ENCODE measurements at regions not wholly inside any gene's neighbourhood (a gene's known extent, or its start where the extent isn't known, plus 50 kb on each side); places are given as distances from the start of the nearest gene placed in this dataset.
"Not testable (repeated sequence)": the region's sequence is repeated elsewhere in the genome, so short reads cannot be mapped to it uniquely, and the experiment has no call there.

DNA sequence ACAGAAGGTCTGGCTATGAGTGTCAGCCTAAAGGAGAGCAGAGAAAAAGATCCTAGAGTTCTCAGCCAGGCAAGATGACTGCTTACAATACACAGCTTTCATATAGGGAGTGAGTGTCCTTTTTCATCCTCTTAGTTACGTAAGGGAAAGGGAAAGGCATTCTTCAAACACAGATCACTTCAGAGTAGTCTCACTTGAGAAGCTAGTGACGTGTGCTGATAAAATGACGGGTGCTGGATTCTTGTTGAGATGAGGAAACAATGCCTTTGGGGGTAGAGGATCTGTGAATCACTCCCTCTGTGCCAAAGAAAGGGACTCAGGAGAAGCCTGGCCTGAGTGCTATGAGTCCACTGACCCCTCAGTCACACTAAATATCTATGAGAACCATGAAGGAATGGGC is 117.3 kb downstream of the QRSL1 start:
- DNase-seq (ENCODE audit: low read depth), result peak; percentile 81
- H3K4me3 ChIP-seq (ENCODE audit: low read depth, low read length), result no peak overlapping the region
- TF ChIP-seq, protein P1, sequence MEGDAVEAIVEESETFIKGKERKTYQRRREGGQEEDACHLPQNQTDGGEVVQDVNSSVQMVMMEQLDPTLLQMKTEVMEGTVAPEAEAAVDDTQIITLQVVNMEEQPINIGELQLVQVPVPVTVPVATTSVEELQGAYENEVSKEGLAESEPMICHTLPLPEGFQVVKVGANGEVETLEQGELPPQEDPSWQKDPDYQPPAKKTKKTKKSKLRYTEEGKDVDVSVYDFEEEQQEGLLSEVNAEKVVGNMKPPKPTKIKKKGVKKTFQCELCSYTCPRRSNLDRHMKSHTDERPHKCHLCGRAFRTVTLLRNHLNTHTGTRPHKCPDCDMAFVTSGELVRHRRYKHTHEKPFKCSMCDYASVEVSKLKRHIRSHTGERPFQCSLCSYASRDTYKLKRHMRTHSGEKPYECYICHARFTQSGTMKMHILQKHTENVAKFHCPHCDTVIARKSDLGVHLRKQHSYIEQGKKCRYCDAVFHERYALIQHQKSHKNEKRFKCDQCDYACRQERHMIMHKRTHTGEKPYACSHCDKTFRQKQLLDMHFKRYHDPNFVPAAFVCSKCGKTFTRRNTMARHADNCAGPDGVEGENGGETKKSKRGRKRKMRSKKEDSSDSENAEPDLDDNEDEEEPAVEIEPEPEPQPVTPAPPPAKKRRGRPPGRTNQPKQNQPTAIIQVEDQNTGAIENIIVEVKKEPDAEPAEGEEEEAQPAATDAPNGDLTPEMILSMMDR (IDR thresholded peaks at IDR 0.05; ENCODE audit: insufficient read depth, low read length), result no peak

DNA sequence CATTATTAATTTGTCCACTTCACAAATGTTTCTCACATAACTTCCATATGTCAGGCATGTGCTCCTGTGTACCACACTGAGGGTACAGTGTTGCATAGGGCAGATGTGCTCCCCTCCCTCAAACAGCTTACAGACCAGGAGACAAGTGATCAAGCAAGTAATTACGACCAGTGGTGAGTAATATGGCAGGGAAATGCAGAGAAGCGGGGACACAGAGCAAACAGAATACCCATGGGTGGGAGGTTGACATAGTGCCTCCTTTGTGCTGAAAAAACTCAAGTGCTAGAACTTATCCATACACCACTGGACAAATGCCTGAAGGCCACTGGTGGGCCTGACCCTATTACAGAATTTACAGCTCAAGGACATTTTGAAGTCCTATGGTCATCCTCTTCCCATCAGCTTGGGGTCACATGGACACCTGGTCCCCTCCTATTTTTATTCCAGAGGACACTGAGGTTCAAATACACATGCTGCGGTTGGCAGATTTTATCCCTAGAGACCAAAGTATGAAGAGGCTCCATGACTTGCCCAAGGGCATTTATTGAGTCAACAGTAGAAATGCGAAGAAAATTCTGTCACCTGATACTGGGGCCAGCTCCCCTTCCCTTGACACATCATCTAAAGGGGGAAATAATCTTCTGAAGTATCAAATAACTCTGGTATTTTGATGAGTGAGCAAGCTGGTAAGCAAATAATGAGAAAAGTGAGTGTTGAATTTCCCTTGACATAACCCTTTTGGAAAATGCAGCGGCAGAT is 116.6 kb downstream of the QRSL1 start:
- peak; percentile 8 for DNase-seq (ENCODE audit: low read depth)

DNA sequence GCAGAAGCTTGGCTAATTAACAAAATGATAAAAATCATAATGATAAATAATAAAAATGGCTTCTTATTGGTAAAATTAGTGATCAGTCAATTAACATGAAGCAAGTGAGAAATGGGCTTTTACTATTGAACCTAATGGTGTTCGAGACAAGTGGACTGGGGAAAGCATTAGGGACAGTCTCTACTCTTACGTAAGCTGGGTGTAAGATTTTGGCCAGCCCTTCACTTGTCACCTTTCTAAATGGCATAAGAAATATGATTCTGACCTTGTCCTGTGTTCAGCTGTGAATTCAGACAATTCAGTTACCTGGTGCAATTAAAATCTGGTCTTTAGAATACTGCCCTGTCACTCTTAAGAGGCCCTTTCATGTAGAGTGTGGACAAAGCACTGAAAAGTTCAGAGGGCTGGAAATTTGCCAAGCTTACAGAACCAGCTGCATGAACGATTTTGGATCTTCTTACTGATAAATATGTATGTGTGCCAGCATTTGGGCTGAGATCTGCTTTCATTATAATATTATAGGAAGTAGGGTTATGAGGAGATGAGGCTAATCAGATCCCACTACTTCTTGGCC is 115.9 kb downstream of the QRSL1 start:
- no peak for DNase-seq (ENCODE audit: low read depth)
- TF ChIP-seq, protein P1 (IDR thresholded peaks at IDR 0.05; ENCODE audit: insufficient read depth, low read length), result no peak

More for the DNA sequence above, 116.6 kb downstream of the QRSL1 start:
- H3K4me3 ChIP-seq (ENCODE audit: low read depth, low read length), result no peak overlapping the region
- TF ChIP-seq, protein P1 (IDR thresholded peaks at IDR 0.05; ENCODE audit: insufficient read depth, low read length), result no peak

DNA sequence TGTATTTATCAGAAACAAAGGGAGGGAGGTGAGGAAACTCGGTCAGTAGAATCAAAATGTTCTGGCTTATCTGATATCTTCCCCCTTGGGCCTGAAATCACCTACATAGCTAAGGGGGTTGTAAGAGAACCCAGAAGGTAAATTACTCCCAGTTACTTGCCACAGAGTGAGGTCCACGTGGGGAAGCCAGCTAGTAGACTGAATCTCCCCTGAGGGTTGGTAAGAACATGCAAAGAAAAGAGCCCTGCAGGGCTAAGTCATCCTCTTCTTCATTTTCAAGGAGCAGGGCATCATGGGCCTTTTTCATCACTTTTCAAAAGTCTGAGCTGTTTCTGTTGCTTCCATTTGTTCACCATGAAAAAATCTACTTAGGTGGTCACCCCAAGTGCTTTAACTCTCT is 115.4 kb downstream of the QRSL1 start:
- DNase-seq (ENCODE audit: low read depth), result no peak
- TF ChIP-seq, protein P1 (IDR thresholded peaks at IDR 0.05; ENCODE audit: insufficient read depth, low read length), result no peak
- no peak overlapping the region for H3K4me3 ChIP-seq (ENCODE audit: low read depth, low read length)

More for the DNA sequence above, 115.9 kb downstream of the QRSL1 start:
- H3K4me3 ChIP-seq (ENCODE audit: low read depth, low read length), result no peak overlapping the region

DNA sequence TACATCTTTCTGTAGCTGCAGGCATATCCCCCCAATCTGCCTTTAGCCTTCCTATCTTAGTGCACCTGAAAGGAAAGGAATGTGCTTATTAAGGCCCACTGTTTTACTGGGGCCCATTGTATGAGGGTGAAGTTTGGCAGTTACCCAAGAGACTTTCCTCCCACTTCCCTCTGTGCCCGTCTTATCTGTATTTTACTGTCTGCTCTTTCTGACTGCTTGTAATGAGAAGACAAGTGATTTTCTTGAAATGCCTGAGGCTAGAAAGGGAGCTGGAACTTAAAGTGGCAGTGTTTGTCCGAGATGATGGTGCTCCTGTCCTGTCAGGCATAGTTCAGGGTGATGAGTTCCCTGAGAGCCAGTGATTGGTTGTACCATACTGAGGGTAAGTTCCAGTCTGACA is 114.7 kb downstream of the QRSL1 start:
- DNase-seq (ENCODE audit: low read depth), result not testable (repeated sequence)

DNA sequence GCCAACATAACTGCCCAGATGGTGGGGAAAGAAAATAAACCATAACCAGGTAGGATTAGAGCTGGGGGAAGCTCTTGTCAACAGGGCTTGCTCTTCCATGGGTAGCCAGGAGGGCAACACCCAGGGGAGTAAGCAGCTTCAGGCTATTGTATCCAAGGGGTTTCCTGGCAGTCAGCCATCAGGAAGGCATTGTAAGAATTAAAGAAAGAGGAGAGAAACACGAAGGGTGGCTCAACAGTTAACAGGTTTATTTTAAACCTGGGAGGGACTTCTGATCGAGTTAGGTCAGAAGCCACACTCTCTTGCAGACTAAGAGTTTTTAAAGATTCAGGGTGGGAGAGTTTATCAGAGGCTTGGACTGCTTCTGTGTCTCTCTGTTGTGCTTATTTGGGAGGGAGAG is 114.2 kb downstream of the QRSL1 start:
- TF ChIP-seq, protein P1 (IDR thresholded peaks at IDR 0.05; ENCODE audit: insufficient read depth, low read length), result no peak

More for the DNA sequence above, 114.7 kb downstream of the QRSL1 start:
- not testable (repeated sequence) for H3K4me3 ChIP-seq (ENCODE audit: low read depth, low read length)

DNA sequence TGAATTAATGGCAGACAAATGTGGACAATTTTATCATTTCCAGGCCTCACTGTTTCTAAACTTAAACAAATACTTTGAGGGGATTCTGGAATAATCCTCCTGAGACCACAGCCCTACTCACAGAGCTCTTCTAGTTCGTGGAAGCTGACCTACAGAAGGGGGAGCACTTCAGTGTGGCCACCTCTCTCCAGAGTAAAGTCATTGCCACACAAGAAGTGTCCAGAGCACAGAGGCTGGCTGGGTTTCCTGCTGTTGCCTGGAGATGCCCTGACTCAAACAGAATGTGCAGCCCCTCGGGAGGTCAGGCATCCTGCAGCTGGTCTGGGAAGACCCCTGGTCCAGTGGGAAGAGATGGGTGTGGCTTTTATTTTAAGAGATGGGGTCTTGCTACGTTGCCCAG is 110.9 kb downstream of the QRSL1 start:
- TF ChIP-seq, protein P1 (IDR thresholded peaks at IDR 0.05; ENCODE audit: insufficient read depth, low read length), result no peak
- H3K4me3 ChIP-seq (ENCODE audit: low read depth, low read length), result no peak overlapping the region
- no peak for DNase-seq (ENCODE audit: low read depth)

More for the DNA sequence above, 114.2 kb downstream of the QRSL1 start:
- DNase-seq (ENCODE audit: low read depth), result no peak
- H3K4me3 ChIP-seq (ENCODE audit: low read depth, low read length), result no peak overlapping the region
